SKM-1 treated with dmso at 0.1 percent for 144 hours (cell line): ENCODE measurements at regions not wholly inside any gene's neighbourhood (a gene's known extent, or its start where the extent isn't known, plus 50 kb on each side); places are given as distances from the start of the nearest gene placed in this dataset.
"Not testable (repeated sequence)": the region's sequence is repeated elsewhere in the genome, so short reads cannot be mapped to it uniquely, and the experiment has no call there.

Experiments
- DNase-seq: peaks from one replicate; lab custom pipeline; 2025; ENCODE audit not compliant: unreplicated experiment; lab: John Stamatoyannopoulos, UW

- not testable (repeated sequence) for DNase-seq
Measured at GRCh38 chr18:64369830-64370440, 221.0 kb upstream of the LINC00305 start.

- no peak for DNase-seq
Measured at GRCh38 chr18:64365106-64365505, 216.2 kb upstream of the LINC00305 start.

GRCh38 chr18:64337673-64338072, 188.8 kb upstream of the LINC00305 start:
- DNase-seq = no peak

- DNase-seq = no peak
Measured at GRCh38 chr18:64337018-64337417, 188.1 kb upstream of the LINC00305 start.

GRCh38 chr18:64334748-64335147, 185.9 kb upstream of the LINC00305 start:
- no peak for DNase-seq

- DNase-seq = no peak
Measured at GRCh38 chr18:64333584-64333983, 184.7 kb upstream of the LINC00305 start.

GRCh38 chr18:64332835-64333234, 183.9 kb upstream of the LINC00305 start:
- DNase-seq = no peak

- DNase-seq = no peak
Measured at GRCh38 chr18:64331419-64331818, 182.5 kb upstream of the LINC00305 start.

- no peak for DNase-seq
Measured at GRCh38 chr18:64330931-64331330, 182.0 kb upstream of the LINC00305 start.

- no peak for DNase-seq
Measured at GRCh38 chr18:64330161-64330560, 181.3 kb upstream of the LINC00305 start.

GRCh38 chr18:64322189-64322588, 173.3 kb upstream of the LINC00305 start:
- DNase-seq = no peak

- no peak for DNase-seq
Measured at GRCh38 chr18:64318547-64318946, 169.7 kb upstream of the LINC00305 start.

- DNase-seq = no peak
Measured at GRCh38 chr18:64311859-64312258, 163.0 kb upstream of the LINC00305 start.

- no peak for DNase-seq
Measured at GRCh38 chr18:64295839-64296238, 147.0 kb upstream of the LINC00305 start.

- no peak for DNase-seq
Measured at GRCh38 chr18:64294967-64295366, 146.1 kb upstream of the LINC00305 start.

GRCh38 chr18:64288432-64288831, 139.5 kb upstream of the LINC00305 start:
- no peak for DNase-seq

- DNase-seq = no peak
Measured at GRCh38 chr18:64287926-64288325, 139.0 kb upstream of the LINC00305 start.

GRCh38 chr18:64283059-64283458, 134.2 kb upstream of the LINC00305 start:
- DNase-seq = no peak

- no peak for DNase-seq
Measured at GRCh38 chr18:64278026-64278425, 129.1 kb upstream of the LINC00305 start.

GRCh38 chr18:64276311-64277090, 127.6 kb upstream of the LINC00305 start:
- DNase-seq = no peak

GRCh38 chr18:64275593-64276300, 126.9 kb upstream of the LINC00305 start:
- DNase-seq = no peak

- no peak for DNase-seq
Measured at GRCh38 chr18:64273724-64274123, 124.8 kb upstream of the LINC00305 start.
